ENCODE measurements at regions not wholly inside any gene's neighbourhood (a gene's known extent, or its start where the extent isn't known, plus 50 kb on each side); places are given as distances from the start of the nearest gene placed in this dataset.

- no peak for DNase-seq (ENCODE audit: extremely low read depth in 1 of 4, low spot score in 3 of 4)
- TF ChIP-seq POLR2AphosphoS2 (IDR thresholded peaks at IDR 0.05; ENCODE audit: low read length) (no peak), ZBTB49 (CRISPR knock-in tag; IDR thresholded peaks at IDR 0.05; ENCODE audit: borderline replicate concordance) (no peak), ZNF77 (CRISPR knock-in tag; IDR thresholded peaks at IDR 0.05) (no peak), FOXO4 (CRISPR knock-in tag; IDR thresholded peaks at IDR 0.05) (no peak), NCOA4 (IDR thresholded peaks at IDR 0.05; ENCODE audit: partially characterized antibody) (no peak), BRF2 (IDR thresholded peaks at IDR 0.05; ENCODE audit: borderline replicate concordance, insufficient read depth, insufficient read length) (no peak), CBX1 (IDR thresholded peaks at IDR 0.05; ENCODE audit: low read depth) (no peak), ZNF280A (IDR thresholded peaks at IDR 0.05; ENCODE audit: low read depth, partially characterized antibody) (no peak), MXI1 (IDR thresholded peaks at IDR 0.05; ENCODE audit: low read depth, low read length) (no peak), LCOR (CRISPR knock-in tag; IDR thresholded peaks at IDR 0.05) (no peak)
- Histone ChIP-seq H3K27ac (ENCODE audit: extremely low read depth, low read depth, low read length) (no peak overlapping the region), H3K4me2 (ENCODE audit: insufficient read depth, low read length) (no peak overlapping the region), H3K27me3 (ENCODE audit: control insufficient read depth in 2 of 2, insufficient read depth in 2 of 2, low read length in 2 of 2) (peaks cover 15 to 26% of the 10 kb centered on the region in 2 experiments), H3K9me3 (replicated peaks; ENCODE audit: control insufficient read depth, insufficient read depth, low read depth, low read length) (no peaks in the 10 kb centered on the region), H3K9ac (ENCODE audit: insufficient read depth in 1 of 2, low read depth in 2 of 2, low read length in 2 of 2) (no peak overlapping the region), H4K20me1 (replicated peaks; ENCODE audit: control insufficient read depth, insufficient read depth, low read length) (no peaks in the 10 kb centered on the region), H3K79me2 (ENCODE audit: control insufficient read depth, insufficient read depth, low read length) (no peaks in the 10 kb centered on the region), H3K36me3 (ENCODE audit: control insufficient read depth, insufficient read depth, low read length) (no peaks in the 10 kb centered on the region), H3K9me1 (ENCODE audit: control insufficient read depth, insufficient read depth, low read length) (no peaks in the 10 kb centered on the region), H3K4me1 (replicated peaks in 1 of 2; ENCODE audit: control insufficient read depth in 2 of 2, insufficient read depth in 2 of 2, low read length in 2 of 2) (peaks cover 0 to 7% of the 10 kb centered on the region in 2 experiments; a peak in 1 of 5 replicates), H3K4me3 (no peak overlapping the region), H2AFZ (ENCODE audit: low read depth, low read length) (no peak overlapping the region)
- POLR2A ChIA-PET = no interaction called here
- CTCF ChIA-PET (ENCODE audit: low intra/inter-chr PET ratio) = interaction anchor here (1.2 to 1.9 kb wide), 3 partner anchors 9 to 642 kb away, joined by 3 to 11 read pairs (median 11); no protein-coding TSS in a partner anchor
- no peak for FAIRE-seq
- BruUV-seq (replicated peaks) = no TSS peak
- intact Hi-C loops (cut with micrococcal nuclease) (loop anchor here (1.0 to 5.0 kb wide), 2 partner anchors 180 to 643 kb away; no protein-coding TSS in a partner anchor), in situ Hi-C loops (cut with MboI) (no loop called here)
- no peak for ATAC-seq
Observed at GRCh38 chr2:118222273-118222594, 134.0 kb downstream of the INSIG2 start.

Data from K562 (cell line).